ENCODE measurements at regions not wholly inside any gene's neighbourhood (a gene's known extent, or its start where the extent isn't known, plus 50 kb on each side); places are given as distances from the start of the nearest gene placed in this dataset.

GRCh38 chr13:40197049-40197448 lies 469.4 kb downstream of the FOXO1 start:
- no peak overlapping the region for H3K27ac ChIP-seq
- DNase-seq (no peak), ATAC-seq (no peak)
- no peaks in the 10 kb centered on the region for H3K36me3 ChIP-seq
- H3K4me3 ChIP-seq: no peak overlapping the region
- intact Hi-C loops (cut with DNase I): loop anchor here in 5 of 10 donors (10.0 kb wide), 4 partner anchors 118 to 468 kb away; partner anchors contain the start of gene FOXO1 (in 1 of the 5)
- WGBS, 2 donors: 92 to 94% methylated on average over 8 of the region's 8 CpGs
- H3K9me3 ChIP-seq: no peaks in the 10 kb centered on the region
- TF ChIP-seq CTCF (IDR thresholded peaks at IDR 0.05): no peak
- peaks cover 4 to 29% (median 18%) of the 10 kb centered on the region in 9 donors for H3K4me1 ChIP-seq
- H3K27me3 ChIP-seq: no peaks in the 10 kb centered on the region

DNA sequence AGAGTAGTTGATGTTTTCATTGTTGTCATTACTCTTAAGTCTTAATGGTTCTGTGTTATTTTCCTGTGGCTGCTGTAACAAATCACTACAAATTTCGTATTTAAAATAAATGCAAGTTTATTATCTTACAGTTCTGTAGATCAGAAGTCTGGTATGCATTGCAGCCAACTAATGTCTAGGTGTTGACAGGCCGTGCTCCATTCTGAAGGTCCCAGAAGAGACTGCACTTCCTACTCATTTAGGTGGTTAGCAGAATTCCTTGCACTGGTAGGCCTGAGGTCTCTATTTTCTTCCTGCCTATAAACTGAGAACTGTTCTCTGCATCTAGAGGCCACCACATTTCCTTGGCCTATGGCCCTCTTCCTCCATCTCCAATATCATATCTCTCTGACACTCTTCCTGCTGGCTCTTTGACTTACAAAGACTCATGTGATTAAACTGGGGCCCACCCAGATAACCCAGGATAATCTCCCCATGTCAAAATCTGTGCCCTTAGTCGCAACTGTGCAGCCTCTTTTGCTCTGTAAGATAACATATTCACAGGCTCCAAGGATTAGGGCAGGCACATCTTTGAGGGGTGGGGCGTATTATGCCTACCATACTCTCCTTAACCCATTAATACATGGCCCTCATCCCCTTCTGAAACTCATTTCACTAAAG lies 468.4 kb downstream of the FOXO1 start:
- H3K27ac ChIP-seq: no peak overlapping the region
- DNase-seq: no peak
- TF ChIP-seq CTCF (IDR thresholded peaks at IDR 0.05): no peak
- peaks cover 0 to 19% (median 7%) of the 10 kb centered on the region in 9 donors for H3K4me1 ChIP-seq
- no peaks in the 10 kb centered on the region for H3K36me3 ChIP-seq
- WGBS, 2 donors: 50 to 64% methylated on average over 4 of the region's 4 CpGs
- no peaks in the 10 kb centered on the region for H3K27me3 ChIP-seq
- intact Hi-C loops (cut with DNase I): loop anchor here in 5 of 10 donors (10.0 kb wide), 4 partner anchors 117 to 467 kb away; partner anchors contain the start of gene FOXO1 (in 1 of the 5)
- no peak overlapping the region for H3K4me3 ChIP-seq
- H3K9me3 ChIP-seq: no peaks in the 10 kb centered on the region
- no peak for ATAC-seq

DNA sequence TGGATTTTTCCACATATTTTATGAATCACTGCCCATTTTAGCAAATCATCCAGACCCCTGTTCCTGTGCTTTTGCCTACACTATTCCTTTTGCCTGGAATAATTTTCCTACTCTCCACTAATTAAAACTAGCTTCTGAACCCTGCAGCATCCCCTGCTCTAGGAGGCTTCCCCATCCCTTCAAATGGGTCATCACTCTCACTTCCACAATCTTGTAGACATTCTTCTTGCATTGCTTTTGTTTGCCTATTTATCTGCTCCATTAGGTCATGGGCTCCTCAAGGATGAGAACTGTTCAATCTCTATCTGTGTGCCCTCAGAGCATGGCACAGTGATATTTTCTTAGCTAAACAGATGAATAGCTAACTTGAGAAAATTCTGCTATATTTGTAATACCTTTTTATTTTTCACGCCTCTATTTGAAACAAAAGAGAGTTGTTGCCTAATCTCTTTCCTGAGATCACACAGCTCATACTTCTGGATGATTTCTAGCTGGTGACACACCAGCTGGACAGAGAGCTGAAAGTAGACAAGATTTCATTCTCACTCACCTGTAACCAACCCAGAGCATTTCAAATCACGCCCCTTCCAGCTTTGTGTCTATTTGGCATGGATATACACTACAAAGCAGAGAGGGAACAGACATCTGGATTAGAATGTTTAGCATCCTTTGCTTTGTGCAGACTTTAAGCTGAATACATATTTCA lies 466.0 kb downstream of the FOXO1 start:
- WGBS, 2 donors: 92 to 98% methylated on average over 2 of the region's 2 CpGs
- H3K27ac ChIP-seq: no peak overlapping the region
- H3K27me3 ChIP-seq: no peaks in the 10 kb centered on the region
- peaks cover 0 to 11% (median 0%) of the 10 kb centered on the region in 11 donors for H3K9me3 ChIP-seq
- no peaks in the 10 kb centered on the region for H3K36me3 ChIP-seq
- no peak for ATAC-seq
- intact Hi-C loops (cut with DNase I): no loop called here
- no peak for TF ChIP-seq CTCF (IDR thresholded peaks at IDR 0.05)
- H3K4me3 ChIP-seq: no peak overlapping the region
- no peak for DNase-seq
- H3K4me1 ChIP-seq: peaks cover 0 to 2% (median 0%) of the 10 kb centered on the region in 9 donors

GRCh38 chr13:40204246-40204645 lies 462.2 kb downstream of the FOXO1 start:
- 97% methylated on average over 1 of the region's 1 CpG for WGBS, 2 donors
- Histone ChIP-seq H3K4me3 (no peak overlapping the region), H3K9me3 (peaks cover 0 to 11% (median 0%) of the 10 kb centered on the region in 11 donors), H3K4me1 (peaks cover 0 to 24% (median 8%) of the 10 kb centered on the region in 9 donors), H3K27me3 (no peaks in the 10 kb centered on the region), H3K36me3 (no peaks in the 10 kb centered on the region), H3K27ac (no peak overlapping the region)
- TF ChIP-seq CTCF (IDR thresholded peaks at IDR 0.05): no peak
- ATAC-seq (no peak), DNase-seq (no peak)
- intact Hi-C loops (cut with DNase I): no loop called here

Measured in heart right ventricle (tissue), 16 donors.